ENCODE measurements at regions not wholly inside any gene's neighbourhood (a gene's known extent, or its start where the extent isn't known, plus 50 kb on each side); places are given as distances from the start of the nearest gene placed in this dataset.

DNA sequence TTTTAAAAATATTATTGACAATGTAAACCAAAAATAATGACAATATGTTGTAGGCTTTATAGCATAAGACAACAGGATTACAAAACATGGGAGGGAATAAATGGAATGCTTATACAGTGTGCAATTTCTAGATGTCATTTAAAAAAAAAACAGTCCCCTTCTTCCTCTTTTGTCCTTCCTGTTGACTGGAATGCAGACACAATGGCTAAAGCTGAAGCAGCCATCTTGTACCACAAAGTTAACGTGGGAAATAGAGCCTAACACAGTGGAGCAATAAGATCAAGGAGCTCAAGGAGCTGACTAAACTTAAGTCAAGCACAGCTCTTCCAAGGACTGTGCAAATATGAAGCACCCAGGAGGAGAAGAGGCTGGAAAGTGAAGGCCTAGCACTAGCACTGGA lies 208.1 kb downstream of the ARHGAP12 start:
- intact Hi-C loops (cut with DNase I), result no loop called here
- Histone ChIP-seq H3K36me3 (no peaks in the 10 kb centered on the region), H3K27ac (no peak overlapping the region), H3K27me3 (no peaks in the 10 kb centered on the region), H3K4me1 (no peaks in the 10 kb centered on the region), H3K4me3 (no peak overlapping the region), H3K9me3 (peaks cover 0 to 5% of the 10 kb centered on the region in 2 donors)
- TF ChIP-seq, protein P1, sequence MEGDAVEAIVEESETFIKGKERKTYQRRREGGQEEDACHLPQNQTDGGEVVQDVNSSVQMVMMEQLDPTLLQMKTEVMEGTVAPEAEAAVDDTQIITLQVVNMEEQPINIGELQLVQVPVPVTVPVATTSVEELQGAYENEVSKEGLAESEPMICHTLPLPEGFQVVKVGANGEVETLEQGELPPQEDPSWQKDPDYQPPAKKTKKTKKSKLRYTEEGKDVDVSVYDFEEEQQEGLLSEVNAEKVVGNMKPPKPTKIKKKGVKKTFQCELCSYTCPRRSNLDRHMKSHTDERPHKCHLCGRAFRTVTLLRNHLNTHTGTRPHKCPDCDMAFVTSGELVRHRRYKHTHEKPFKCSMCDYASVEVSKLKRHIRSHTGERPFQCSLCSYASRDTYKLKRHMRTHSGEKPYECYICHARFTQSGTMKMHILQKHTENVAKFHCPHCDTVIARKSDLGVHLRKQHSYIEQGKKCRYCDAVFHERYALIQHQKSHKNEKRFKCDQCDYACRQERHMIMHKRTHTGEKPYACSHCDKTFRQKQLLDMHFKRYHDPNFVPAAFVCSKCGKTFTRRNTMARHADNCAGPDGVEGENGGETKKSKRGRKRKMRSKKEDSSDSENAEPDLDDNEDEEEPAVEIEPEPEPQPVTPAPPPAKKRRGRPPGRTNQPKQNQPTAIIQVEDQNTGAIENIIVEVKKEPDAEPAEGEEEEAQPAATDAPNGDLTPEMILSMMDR (IDR thresholded peaks at IDR 0.05), result no peak
- DNase-seq (no peak), ATAC-seq (no peak)

DNA sequence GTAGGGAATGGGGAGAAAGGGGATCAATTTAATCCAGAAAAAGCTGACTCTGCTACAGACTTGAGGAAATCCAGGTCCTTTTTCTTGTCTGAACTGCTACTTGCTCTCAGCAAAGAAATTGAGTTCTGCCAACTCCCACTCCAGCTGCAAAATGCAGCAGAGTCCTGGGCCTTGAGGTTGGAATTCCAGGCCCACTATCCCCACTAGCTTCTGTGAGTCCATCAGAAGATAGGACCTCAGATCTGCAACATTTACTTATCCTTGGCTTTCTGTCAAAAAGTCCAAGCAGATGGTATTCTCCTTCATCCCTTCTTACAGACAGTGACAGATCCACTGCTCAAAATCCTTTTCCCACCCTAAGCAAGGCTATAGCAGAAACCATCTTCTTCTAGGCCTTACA lies 219.2 kb downstream of the ARHGAP12 start:
- H3K4me1 ChIP-seq, result peaks cover 9 to 53% of the 10 kb centered on the region in 2 donors
- no peak overlapping the region for H3K4me3 ChIP-seq
- ATAC-seq (no peak), DNase-seq (no peak)
- H3K36me3 ChIP-seq, result no peaks in the 10 kb centered on the region
- TF ChIP-seq, protein P1 (IDR thresholded peaks at IDR 0.05), result no peak
- H3K27me3 ChIP-seq, result no peaks in the 10 kb centered on the region
- peaks cover 0 to 31% of the 10 kb centered on the region in 2 donors for H3K9me3 ChIP-seq
- peak overlapping the region in 1 of 2 donors; percentile 92 for H3K27ac ChIP-seq
- intact Hi-C loops (cut with DNase I), result no loop called here

DNA sequence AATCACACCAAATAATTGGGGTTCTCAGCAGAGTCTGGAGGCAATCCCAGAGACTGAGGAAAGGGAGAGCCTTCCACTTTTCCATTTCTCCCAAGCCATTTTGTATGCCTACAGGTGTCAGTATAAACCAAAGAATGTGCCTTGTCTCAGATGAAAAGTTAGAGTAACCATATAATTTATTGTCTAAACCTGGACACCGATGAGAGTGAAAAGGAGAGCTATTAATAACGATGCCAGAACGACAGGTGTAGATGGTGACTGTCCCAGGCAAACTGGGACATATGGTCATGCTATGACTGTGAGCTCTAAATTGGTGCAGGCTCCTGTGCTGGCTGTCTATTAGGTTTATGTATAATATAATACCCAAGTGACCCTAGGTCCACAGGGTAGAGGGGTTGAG lies 219.6 kb downstream of the ARHGAP12 start:
- DNase-seq (no peak), ATAC-seq (no peak)
- TF ChIP-seq, protein P1 (IDR thresholded peaks at IDR 0.05), result no peak
- no peaks in the 10 kb centered on the region for H3K27me3 ChIP-seq
- H3K4me3 ChIP-seq, result no peak overlapping the region
- H3K36me3 ChIP-seq, result no peaks in the 10 kb centered on the region
- H3K27ac ChIP-seq, result peak overlapping the region; percentile 85 to 92
- peaks cover 9 to 54% of the 10 kb centered on the region in 2 donors for H3K4me1 ChIP-seq
- intact Hi-C loops (cut with DNase I), result no loop called here
- peaks cover 0 to 31% of the 10 kb centered on the region in 2 donors for H3K9me3 ChIP-seq

DNA sequence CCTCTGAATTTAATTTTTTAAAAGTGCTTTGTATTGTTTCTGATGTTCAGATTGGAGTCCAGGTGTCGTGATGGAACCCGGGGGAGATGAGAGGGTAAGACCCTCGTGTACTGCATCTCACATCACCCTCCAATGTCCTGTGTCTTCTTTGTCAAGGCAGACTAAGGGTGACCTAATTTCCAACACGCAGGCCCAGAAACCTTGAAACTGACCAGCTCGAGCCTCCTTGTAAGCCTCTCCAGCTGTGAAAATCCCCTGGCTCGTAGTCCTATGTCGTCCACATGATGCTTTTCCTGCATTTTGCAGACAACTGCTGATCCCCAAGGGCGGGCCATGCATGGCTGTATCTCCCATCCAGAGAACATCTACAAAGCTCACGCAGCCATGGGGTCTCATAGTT lies 220.2 kb downstream of the ARHGAP12 start:
- H3K36me3 ChIP-seq, result no peaks in the 10 kb centered on the region
- ATAC-seq (peak; percentile 6), DNase-seq (peak in 1 of 4 donors; percentile 23)
- H3K27ac ChIP-seq, result peak overlapping the region; percentile 85 to 92
- no peak overlapping the region for H3K4me3 ChIP-seq
- intact Hi-C loops (cut with DNase I), result no loop called here
- H3K27me3 ChIP-seq, result no peaks in the 10 kb centered on the region
- H3K9me3 ChIP-seq, result peaks cover 0 to 31% of the 10 kb centered on the region in 2 donors
- peaks cover 9 to 56% of the 10 kb centered on the region in 2 donors for H3K4me1 ChIP-seq
- TF ChIP-seq, protein P1 (IDR thresholded peaks at IDR 0.05), result no peak

DNA sequence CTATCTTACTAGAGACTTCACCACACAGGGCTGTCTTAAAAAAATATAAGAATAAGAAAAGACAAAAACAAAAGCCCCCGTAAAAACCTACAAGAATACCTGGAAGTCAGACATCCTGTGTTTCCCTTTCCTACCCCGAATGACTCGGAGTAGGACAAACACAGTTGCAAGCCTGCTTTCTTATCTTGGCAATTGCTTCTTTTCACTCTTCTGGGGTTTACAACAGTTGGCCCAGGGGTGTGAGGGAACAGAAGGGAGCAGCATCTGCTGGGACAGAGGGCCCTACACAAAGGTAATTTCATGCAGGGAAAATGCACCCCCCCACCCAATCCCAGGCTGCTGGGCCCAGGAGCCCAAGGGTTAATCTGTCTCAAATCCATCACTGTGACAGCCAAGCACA lies 220.6 kb downstream of the ARHGAP12 start:
- no peaks in the 10 kb centered on the region for H3K36me3 ChIP-seq
- H3K4me3 ChIP-seq, result no peak overlapping the region
- H3K27me3 ChIP-seq, result no peaks in the 10 kb centered on the region
- DNase-seq (no peak), ATAC-seq (peak; percentile 8)
- peaks cover 0 to 34% of the 10 kb centered on the region in 2 donors for H3K9me3 ChIP-seq
- TF ChIP-seq, protein P1 (IDR thresholded peaks at IDR 0.05), result no peak
- H3K27ac ChIP-seq, result peak overlapping the region; percentile 85 to 92
- intact Hi-C loops (cut with DNase I), result no loop called here
- H3K4me1 ChIP-seq, result peaks cover 9 to 60% of the 10 kb centered on the region in 2 donors
